ENCODE measurements at regions not wholly inside any gene's neighbourhood (a gene's known extent, or its start where the extent isn't known, plus 50 kb on each side); places are given as distances from the start of the nearest gene placed in this dataset.
A peak's percentile ranks its signal among the peaks of the same experiment; 100 is the strongest.
"Not testable (repeated sequence)": the region's sequence is repeated elsewhere in the genome, so short reads cannot be mapped to it uniquely, and the experiment has no call there.

DNA sequence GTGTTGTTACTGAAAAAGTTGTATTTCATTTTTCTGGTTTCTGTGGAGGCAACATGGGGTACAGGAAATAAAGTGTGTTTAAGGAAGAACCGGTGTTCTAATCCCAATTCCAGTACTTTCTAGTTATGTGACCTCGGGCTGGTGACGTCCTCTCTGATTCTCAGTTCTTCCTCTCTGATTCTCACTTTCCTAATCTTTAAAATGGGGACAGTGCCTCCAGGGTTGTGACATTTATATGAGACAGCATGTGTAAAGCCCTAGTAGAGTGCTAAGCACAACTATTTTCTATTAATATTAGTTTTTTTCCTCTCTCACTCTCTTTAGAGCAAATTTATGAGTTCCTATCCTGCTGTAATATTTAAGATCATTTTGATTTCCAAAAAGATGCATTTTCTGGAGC, 50.9 kb upstream of the PTPDC1 start:
- no peak for DNase-seq

DNA sequence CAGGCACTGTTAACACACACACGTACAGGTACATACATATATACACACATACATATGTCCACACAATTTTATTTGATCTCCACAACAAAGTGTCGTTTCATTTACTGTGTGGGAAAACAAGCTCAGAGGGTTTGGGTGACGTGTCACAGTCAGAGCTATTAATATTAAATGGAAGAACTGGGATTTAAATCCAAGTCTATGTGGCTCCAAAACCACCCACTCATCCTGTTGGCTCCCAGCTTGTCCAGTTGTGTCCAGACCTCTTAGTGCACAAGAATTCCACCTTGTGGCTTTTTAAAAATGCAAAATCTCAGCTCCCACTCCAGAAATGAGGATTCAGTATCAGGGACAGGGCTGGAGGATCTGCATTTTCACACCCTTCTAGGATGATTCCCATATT, 52.3 kb upstream of the PTPDC1 start:
- no peak for DNase-seq

DNA sequence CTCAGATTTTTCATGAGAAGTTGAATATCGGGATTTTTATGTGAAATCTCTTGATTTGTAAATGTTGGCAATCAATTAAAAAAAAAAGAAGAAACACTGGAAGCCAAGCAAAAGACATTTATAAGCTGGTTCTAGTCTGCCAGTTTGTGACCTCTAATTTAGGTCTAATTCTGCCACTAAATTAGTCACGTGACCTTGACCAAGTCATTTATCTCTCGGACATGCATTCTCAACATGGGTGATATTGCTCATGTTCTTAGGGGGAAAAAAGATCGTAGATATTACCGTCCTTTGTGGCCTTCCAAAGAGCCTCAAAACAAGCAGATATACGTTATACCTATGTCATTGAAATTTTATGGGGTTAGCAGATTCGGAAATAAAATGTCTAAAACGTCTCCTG, 52.9 kb upstream of the PTPDC1 start:
- peak in 1 of 3 experiments; percentile 51 for DNase-seq

DNA sequence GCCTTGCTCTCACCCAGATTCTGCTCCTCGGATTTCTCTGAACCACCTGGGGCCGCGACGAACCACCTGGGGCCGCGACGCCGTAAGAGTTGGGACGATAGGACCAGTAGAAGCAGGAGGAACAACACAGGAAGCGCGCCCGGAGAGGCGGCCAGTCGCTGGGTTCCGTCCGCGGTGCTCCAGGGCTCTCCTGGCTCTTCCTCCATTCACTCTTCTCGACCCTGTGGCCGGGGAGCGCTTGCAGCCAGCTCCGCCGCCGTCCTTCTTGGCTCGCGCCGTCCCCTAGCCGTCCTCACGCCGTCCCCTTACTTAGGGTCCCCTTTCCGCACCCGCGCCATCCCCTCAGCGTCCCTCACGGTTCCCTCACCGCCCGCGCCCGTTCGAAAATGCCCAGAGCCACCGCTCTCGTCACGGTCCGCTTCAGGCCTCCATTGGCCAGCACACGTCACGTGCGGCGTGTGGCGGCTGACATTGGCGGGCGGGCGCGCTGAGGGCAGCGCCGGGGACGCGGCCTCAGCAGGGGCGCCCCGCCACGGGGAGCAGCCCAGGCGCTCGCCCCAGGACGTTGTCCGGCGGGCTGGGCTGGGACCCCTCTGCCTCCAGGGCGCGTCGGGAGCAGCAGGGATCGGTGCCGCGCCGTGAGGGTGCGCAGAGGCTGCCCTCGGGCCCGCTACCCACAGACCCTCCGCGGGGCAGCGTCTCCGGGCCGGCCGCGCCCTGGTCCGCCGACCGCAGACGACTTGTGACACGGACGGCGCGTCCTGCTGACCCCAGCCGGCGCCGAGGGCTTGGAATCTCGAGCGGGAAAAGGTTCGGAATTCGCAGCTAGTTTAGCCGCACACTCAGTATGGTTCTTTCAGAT, 53.7 kb upstream of the PTPDC1 start:
- DNase-seq = peak; percentile 81 to 95 (median 95)

DNA sequence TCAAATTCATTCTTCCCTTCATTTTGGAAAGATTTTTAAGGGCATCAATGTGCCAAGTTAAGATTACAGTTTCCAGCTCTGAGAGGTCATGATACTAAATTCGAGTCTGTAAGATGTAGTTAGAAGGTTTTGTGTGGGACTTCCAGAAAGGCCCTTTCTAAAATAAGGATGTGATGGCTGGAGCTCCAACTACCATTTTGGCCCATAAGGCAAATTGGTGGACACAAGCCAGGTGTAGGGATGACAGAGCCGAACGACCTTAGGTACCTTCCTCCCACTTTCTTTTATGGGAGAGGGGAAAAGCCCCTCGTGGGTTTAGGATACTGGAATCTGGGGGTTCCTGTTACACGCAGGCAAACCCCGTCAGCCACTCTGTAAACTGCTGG, 54.3 kb upstream of the PTPDC1 start:
- DNase-seq = no peak

DNA sequence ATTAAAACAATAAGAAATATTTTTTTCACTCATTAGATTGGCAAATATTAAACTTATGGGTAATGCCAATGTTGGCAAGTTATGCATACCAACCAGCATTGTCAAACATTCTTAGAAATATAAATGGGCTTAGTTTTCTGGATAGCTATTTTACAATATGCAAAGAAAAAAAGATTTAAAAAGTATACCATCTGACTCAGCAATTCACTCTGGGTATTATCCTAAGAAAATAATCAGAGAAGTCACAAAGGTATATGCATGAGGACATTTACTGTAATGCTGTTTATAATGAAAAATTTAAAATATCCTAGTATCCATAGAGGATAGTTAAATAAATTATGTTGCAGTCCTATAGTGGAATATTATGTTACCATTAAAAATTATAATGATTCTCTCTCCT, 57.4 kb upstream of the PTPDC1 start:
- DNase-seq = no peak

DNA sequence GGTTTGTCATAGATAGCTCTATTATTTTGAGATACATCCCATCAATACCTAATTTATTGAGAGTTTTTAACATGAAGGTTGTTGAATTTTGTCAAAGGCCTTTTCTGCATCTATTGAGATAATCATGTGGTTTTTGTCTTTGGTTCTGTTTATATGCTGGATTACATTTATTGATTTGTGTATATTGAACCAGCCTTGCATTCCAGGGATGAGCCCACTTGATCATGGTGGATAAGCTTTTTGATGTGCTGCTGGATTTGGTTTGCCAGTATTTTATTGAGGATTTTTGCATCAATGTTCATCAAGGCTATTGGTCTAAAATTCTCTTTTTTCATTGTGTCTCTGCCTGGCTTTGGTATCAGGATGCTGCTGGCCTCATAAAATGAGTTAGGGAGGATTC, 61.8 kb upstream of the PTPDC1 start:
- DNase-seq = not testable (repeated sequence)

DNA sequence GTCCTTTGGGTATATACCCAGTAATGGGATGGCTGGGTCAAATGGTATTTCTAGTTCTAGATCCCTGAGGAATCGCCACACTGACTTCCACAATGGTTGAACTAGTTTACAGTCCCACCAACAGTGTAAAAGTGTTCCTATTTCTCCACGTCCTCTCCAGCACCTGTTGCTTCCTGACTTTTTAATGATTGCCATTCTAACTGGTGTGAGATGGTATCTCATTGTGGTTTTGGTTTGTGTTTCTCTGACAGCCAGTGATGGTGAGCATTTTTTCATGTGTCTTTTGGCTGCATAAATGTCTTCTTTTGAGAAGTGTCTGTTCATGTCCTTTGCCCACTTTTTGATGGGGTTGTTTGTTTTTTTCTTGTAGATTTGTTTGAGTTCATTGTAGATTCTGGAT, 63.4 kb upstream of the PTPDC1 start:
- not testable (repeated sequence) for DNase-seq

DNA sequence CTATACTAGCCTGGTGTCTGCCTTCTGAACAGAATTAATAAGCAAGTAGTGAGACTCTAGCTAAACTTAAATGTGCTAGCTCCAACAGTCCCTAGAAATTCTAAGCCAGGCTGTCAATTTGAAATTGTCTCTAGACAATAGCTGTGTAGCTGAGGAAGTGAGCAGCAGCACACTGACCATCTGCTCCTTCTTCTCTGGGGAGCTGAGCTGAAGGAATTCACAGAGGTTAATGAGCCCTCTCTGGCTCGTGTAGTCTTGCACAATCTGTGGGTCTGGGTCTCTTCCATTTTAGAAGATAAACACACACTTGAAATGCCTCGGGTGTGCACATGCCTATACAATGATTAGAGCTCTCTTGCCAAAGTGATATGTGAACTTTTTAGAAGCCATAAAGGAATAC, 63.5 kb upstream of the BARX1 start:
- DNase-seq = no peak

DNA sequence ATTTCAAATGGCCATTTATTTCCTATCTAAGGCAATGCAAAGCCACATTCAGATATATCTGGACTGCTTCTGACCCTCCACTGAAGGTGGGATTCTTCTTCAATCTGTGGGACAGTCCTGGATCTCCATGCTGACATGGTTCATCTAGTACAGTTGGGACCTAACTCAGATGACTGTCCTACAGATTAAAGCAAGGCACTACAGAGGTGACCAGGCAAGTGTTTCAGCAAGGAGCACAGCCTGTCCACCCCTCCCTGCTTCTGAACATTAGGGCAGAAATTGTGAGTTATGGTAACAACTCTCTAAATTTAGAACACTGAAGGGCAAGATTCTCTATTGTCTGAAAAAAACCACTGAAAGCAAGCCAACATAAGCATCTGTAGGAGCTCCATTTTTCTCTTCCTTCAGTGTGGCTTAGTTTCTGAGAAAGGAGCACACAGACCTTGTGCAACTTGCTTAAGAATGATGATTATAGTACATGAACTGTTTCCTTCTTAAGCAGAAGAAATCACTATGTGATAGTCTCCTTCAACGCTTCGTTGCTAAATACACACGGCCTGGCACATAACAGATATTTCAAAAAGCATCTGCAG, 62.9 kb upstream of the BARX1 start:
- no peak for DNase-seq

DNA sequence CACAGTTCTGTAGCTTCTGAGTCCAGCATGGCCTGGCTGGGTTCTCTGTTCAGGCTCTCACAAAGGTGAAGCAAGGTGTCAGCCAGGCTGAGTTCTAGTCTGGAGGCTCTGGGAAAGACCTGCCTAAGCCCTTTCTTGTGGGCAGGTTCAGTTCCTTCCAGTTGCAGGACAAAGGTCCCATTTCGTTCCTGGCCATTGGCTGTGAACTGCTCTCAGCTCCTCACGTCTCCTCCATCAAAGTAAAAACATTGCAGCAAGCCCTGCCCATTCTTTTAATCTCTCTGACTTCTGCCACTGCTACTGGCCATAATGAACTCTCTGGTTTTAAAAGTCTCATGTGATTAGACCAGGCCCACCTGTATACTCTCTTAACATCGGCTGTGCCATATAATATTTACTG, 61.6 kb upstream of the BARX1 start:
- no peak for DNase-seq

DNA sequence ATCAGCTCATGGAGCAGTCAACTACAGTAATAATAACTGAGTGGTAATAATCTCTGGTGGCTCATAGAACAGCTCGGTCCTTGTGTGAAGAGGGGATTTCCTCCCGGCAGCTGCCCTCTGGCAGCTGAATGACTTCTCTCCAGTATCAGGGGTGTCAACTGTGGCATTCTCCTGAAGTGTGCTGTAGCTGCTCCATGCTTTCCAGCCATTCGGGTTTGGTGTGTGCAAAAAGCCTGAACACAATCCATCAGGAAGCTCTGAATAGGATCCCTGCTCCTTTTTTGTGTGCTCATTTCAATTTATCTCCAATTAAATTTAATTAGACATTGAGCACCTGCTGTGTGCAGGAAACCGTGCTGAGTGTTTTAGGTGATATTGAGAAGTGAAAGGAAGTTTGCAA, 59.8 kb upstream of the BARX1 start:
- DNase-seq = peak in 2 of 3 experiments; percentile 78 to 97

DNA sequence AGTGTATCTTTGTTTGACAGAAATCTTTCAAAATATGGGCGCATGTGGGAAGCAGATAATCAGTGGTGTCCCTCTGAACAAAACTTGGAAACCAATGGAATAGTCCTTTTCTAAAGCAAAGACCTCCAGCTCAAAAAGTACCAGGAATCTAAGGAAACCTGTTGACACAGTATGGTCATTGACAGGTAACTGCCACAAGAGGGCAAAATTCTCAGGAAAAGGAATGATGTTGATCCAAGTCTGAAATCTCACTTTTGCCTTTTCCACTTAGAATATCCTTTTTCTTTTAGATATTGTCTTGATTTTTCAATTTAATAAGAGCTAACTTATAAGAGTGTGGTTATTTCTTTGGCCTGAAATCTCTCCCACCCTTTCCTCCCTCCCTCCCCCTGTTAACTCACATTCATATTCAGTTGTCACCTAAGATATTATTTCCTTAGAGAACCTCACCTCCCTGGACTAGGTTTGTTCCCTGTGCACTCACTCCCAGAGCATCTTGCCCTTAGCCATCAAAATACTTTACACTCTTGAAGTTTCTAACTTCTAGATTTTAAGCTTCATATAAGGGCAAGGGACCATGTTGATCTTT, 59.0 kb upstream of the BARX1 start:
- peak in 2 of 3 experiments; percentile 3 to 67 for DNase-seq

DNA sequence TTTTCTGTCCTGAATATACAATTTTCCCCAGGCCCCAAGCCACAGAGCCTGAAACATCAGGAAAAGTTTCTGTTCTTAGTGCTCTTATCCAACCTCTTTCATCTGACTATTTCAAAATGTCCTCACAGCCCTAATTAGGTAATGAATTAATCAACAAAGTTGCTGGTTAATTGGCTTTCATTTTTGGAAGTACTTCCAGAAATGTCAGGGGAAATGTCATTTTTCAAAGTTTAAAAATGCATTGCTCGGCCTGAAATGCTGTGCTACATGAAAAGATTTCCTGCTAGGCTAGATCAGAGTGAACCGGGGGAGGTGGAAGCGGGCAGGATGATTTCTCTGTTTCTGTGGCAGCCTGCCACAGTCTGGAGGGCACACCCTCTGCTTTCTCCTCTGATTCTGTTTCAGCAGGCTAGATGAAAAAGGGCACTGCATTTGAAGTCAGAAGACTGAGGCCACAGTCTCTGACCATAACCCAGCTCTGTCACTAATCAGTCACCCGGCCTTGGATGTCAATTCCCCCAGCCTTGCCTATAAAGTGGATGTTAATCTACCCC, 55.9 kb upstream of the BARX1 start:
- no peak for DNase-seq

DNA sequence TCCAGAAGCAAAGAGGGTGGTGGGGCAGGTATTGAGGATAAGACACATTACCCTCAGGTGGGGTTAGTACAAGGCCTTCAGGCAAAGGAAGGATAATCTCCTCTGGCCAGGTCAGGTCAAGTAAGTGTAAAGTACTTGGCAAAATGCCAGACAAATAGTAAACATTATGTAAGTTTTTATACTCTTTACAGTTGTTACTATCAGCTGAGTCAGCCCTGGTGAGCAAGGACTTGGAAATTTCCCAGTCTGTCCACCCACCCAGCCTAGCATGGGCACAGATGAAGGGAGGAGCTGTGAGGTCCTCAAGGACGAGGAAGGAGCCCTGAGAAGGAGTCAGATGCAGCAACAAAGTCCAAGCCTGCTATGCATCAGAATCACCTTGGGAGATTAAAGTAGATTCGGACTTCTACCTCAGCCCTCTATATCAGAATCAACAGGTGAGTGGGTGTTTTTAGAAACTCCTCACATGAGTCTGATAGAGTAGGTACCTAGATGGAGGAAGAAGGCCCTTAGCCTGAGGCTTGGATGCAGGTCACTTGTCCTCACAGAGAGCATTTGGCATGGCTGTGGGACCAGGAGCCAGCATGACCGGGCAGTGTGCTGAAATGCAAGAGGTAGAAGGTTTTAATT, 50.2 kb upstream of the BARX1 start:
- DNase-seq = no peak

Measured in NCI-H1417 (cell line).